HG03039 (cell line): ENCODE measurements at regions not wholly inside any gene's neighbourhood (a gene's known extent, or its start where the extent isn't known, plus 50 kb on each side); places are given as distances from the start of the nearest gene placed in this dataset.

Source experiments
- ATAC-seq: cut with Tn5 transposase; IDR thresholded peaks from one replicate; pipeline ENCODE4 v1.9.1; 2021; ENCODE audit warnings: mild to moderate bottlenecking, moderate library complexity; ENCODE audit not compliant: unreplicated experiment

- ATAC-seq = no peak
Observed at GRCh38 chrX:10077425-10078188, 79.2 kb upstream of the CLCN4 start.

- no peak for ATAC-seq
Observed at GRCh38 chrX:10078266-10078665, 78.5 kb upstream of the CLCN4 start.

DNA sequence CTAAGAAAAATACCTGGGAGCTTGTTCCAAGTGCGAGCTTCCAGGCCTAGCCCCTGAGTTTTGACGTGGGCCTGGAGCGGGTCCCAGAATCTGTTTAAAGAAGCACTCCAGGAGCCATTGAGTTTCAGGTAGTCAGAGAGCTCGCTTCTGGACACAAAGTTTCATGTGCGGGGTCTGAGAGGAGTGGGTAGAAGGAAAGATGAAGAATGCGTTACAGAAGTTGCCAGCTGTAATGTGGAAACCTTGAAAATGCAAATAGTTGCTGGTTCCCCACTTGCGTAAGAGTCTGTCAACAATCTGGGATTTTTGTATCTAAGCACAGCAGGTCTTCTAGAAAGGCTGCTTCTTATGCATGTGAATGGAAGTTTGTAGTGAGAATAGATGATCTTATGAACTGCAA, 77.5 kb upstream of the CLCN4 start:
- no peak for ATAC-seq

GRCh38 chrX:10083809-10084208, 73.0 kb upstream of the CLCN4 start:
- no peak for ATAC-seq

GRCh38 chrX:10085223-10085622, 71.6 kb upstream of the CLCN4 start:
- ATAC-seq = no peak

DNA sequence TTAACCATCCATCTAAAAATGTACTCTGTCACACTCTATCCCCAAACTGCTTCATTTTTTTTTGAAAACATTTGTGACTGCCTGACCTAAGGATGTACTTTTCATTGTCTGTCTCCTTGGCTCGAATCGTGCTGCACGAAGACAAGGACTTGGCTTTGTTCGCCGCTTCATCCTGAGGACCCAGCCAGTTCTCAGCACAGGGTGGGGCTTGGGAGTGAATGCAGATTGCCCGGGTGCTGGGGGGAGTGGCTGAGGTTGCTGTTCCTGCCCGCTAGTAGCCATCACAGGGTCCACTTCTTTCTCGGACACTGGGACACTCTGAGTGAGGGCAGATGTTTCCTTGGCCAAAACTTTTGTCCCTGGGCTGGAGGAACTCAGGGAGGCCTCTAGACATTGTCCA, 70.1 kb upstream of the CLCN4 start:
- no peak for ATAC-seq

GRCh38 chrX:10087391-10087790, 69.4 kb upstream of the CLCN4 start:
- ATAC-seq = no peak

DNA sequence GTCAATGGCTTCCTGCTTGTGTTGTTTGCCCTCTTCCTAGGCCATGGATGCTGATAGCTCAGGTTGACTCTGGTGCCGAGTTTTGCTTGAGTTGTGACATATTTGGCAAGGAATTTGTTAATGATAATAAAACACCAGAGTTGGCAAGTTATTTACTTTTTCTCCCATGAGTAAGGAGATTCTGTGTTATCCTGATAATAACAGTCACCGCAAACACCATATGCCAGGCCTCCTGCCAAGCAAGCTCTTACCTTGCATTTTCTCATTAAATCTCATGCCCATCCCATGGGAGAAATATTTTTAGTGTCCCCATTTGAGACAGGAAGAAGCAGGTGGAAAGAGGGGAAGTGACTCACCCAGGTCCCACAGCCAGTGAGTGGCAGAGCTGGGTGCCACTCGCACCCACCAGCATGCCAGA, 67.4 kb upstream of the CLCN4 start:
- no peak for ATAC-seq

- ATAC-seq = no peak
Observed at GRCh38 chrX:10090319-10090718, 66.5 kb upstream of the CLCN4 start.

DNA sequence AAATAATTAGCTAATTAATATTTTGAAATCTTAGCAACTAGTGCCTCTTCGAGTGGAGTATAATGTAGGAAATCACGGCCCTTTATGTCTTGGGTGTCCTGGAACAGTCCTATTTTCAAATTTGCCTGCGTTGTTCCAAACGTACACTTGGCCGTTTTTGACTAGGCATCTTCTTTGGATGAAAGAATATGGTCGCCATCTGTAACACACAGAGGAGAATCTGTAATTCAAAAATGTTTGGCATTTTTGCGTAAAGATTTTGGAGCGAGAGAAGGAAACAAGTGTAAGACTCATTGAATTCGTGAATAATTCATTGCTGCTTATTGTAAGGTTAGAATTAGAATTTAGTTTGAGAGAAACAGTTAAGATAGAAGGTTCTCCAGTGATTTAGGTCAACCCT, 61.5 kb upstream of the CLCN4 start:
- no peak for ATAC-seq

DNA sequence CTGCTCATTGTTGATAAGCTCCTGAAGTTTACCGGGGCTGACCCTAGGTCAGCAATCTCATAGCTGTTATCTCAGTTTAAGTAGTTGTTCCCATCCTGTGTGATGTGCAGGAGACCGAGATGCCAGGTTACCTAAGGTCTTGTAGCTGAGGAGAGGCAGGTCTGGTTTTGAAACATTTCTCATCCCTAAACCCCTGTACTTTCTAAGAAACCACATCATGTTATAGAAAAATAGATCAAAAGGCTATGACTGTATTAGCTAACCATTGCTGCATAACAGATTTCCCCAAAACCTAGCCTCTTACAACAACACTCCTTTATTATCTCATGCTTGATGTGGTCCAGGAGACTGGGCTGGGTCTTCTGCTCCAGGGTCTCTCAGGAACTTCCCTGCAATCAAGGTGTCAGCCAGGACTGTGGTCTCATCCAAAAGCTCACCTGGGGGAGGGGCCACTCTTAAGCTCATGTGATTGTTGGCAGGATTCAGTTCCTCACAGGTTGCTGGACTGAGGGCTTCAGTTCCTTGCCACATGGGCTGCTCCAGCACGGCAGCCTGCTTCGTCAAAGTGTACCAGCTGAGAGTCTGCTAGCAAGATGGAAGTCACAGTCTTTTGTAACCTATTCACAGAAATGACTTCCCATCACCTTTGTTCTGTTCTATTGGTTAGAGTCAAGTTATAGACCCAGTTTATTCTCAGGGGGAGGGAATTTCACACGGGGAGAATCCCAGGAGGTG, 60.9 kb upstream of the CLCN4 start:
- ATAC-seq = no peak

- ATAC-seq = peak; percentile 79
Observed at GRCh38 chrX:10098270-10098713, 58.5 kb upstream of the CLCN4 start.

GRCh38 chrX:10099411-10099810, 57.4 kb upstream of the CLCN4 start:
- no peak for ATAC-seq

- no peak for ATAC-seq
Observed at GRCh38 chrX:10101269-10101668, 55.5 kb upstream of the CLCN4 start.

DNA sequence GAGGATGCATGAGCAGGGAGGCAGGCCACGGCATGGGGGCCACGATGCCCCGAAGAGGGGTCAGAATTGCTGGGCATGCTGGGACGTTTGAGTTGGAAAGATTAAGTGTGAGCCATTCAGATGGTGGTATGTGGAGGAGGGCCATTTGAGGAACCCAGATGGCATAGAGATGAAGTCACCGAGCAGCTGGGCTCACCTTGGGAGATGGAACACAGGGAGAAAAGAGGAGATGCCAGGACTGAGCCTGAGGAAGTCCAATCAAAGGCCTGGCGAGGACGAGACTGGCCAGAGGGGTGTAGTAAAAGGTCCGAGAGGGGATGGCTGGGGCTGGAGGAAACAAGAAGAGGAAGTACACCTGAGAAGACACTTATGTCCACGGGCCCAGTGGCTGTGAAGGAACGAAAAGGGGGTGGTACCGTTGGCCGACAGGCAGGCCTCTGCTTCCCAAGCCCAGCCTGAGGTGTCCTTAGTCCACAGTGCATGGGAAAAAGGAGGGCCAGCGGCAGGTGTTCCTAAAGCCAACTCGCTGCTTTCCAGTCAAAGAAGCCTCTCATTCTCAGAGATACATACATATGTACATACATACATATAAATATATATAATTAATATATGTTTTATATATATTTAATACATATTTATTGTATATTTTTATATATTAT, 54.6 kb upstream of the CLCN4 start:
- no peak for ATAC-seq

DNA sequence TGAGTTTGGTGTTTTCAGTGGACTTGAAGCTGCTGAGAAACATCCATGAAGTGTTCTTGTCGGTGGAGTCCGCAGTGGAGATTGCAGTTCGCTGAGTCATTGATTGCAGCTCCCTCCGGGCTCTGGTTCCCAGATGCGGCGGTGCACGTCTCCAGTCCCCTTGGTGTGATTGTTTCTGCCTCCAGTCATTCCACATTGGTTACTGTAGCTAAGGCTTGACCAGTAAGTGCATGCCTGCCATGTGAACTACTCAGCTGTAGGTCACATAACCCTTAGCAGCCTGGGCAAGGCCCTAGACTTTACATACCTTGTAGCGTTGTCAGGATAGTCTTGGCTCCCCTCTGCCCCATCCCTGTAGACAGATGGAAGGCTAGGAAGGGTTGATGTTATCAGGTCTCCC, 53.8 kb upstream of the CLCN4 start:
- ATAC-seq = no peak

DNA sequence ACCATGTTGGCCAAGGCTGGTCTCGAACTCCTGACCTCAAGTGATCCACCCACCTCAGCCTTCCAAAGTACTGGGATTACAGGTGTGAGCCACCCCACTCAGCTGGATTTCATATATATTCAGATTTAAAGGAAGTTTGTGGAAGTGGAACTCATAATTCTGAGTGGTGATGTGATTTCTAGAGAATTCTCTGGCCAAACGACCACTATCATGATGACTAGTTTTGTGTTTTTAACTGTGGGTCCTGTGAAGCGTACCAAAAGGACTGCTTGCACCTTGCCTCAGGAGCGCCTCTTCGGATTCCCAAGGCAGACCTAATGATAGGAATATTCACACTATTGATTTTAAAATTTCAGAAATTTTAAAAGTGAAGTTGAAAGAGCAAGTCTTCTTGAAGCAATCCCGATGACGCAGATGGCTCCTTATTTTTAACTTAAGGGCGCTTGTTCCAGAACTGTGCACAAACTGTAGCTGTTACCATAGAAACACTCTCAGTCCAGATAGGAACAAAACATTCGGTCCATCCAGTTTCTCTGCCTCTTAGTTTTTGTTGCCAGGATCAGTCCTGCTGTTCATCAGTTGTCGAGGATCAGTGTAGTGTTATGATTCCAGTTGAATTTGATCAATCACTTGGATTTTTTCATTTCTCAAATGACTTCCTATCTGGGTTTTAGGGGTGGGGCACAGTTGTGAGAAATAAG, 51.7 kb upstream of the CLCN4 start:
- no peak for ATAC-seq

DNA sequence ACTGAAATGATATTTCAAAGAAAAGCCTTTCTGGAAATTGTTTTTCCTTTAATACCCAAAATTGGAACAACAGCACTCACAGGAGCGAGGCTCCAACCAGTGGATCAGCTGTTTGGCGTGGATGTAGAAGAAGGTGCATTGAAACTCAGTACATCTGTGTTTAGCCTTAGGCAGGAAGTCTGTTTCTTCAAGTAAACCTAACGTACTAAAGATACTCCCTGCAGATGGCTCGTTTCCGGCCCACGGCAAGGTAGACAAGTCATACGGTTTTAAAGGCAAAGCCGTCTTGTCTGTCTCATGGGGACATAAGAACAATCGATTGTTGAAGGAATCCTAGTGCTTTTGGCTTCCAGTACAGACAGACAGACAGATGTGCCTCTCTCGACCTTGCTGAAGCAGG, 50.0 kb upstream of the CLCN4 start:
- ATAC-seq = no peak
